ENCODE measurements at regions not wholly inside any gene's neighbourhood (a gene's known extent, or its start where the extent isn't known, plus 50 kb on each side); places are given as distances from the start of the nearest gene placed in this dataset.
"Not testable (repeated sequence)": the region's sequence is repeated elsewhere in the genome, so short reads cannot be mapped to it uniquely, and the experiment has no call there.

GRCh38 chr15:44849701-44850403 lies 106.6 kb upstream of the TERB2 start:
- DNase-seq (ENCODE audit: extremely low read depth in 1 of 4, low spot score in 3 of 4); H3K9ac ChIP-seq (ENCODE audit: insufficient read depth in 1 of 2, low read depth in 2 of 2, low read length in 2 of 2); H3K27me3 ChIP-seq (ENCODE audit: control insufficient read depth in 2 of 2, insufficient read depth in 2 of 2, low read length in 2 of 2); H3K79me2 ChIP-seq (ENCODE audit: control insufficient read depth, insufficient read depth, low read length); H3K27ac ChIP-seq (ENCODE audit: extremely low read depth, low read depth, low read length); POLR2A ChIA-PET; H3K36me3 ChIP-seq (ENCODE audit: control insufficient read depth, insufficient read depth, low read length); H3K4me2 ChIP-seq (ENCODE audit: insufficient read depth, low read length); H3K9me1 ChIP-seq (ENCODE audit: control insufficient read depth, insufficient read depth, low read length); H2AFZ ChIP-seq (ENCODE audit: low read depth, low read length); ATAC-seq; H3K9me3 ChIP-seq (replicated peaks; ENCODE audit: control insufficient read depth, insufficient read depth, low read depth, low read length); H4K20me1 ChIP-seq (replicated peaks; ENCODE audit: control insufficient read depth, insufficient read depth, low read length); BruUV-seq (replicated peaks); CTCF ChIA-PET (ENCODE audit: low intra/inter-chr PET ratio); H3K4me1 ChIP-seq (replicated peaks in 1 of 2; ENCODE audit: control insufficient read depth in 2 of 2, insufficient read depth in 2 of 2, low read length in 2 of 2); FAIRE-seq; H3K4me3 ChIP-seq: not testable (repeated sequence)
- intact Hi-C loops (cut with micrococcal nuclease): loop anchor here (5.0 to 10.0 kb wide), 3 partner anchors 55 to 268 kb away; partner anchors contain the start of genes B2M and PATL2
- in situ Hi-C loops (cut with MboI): loop anchor here (5.0 to 10.0 kb wide), 2 partner anchors 72 to 195 kb away; no protein-coding TSS in a partner anchor
- 33% methylated on average over 6 of the region's 6 CpGs for WGBS (ENCODE audit: insufficient coverage, low coverage, missing lambda C conversion rate)

GRCh38 chr15:44853304-44853950 lies 103.1 kb upstream of the TERB2 start:
- H2AFZ ChIP-seq (ENCODE audit: low read depth, low read length): peak overlapping the region; percentile 96
- ATAC-seq: peak; percentile 93
- H3K4me3 ChIP-seq; H3K27ac ChIP-seq (ENCODE audit: extremely low read depth, low read depth, low read length); H3K27me3 ChIP-seq (ENCODE audit: control insufficient read depth in 2 of 2, insufficient read depth in 2 of 2, low read length in 2 of 2); BruUV-seq (replicated peaks); H3K9me3 ChIP-seq (replicated peaks; ENCODE audit: control insufficient read depth, insufficient read depth, low read depth, low read length); H3K4me1 ChIP-seq (replicated peaks in 1 of 2; ENCODE audit: control insufficient read depth in 2 of 2, insufficient read depth in 2 of 2, low read length in 2 of 2); H4K20me1 ChIP-seq (replicated peaks; ENCODE audit: control insufficient read depth, insufficient read depth, low read length); H3K9ac ChIP-seq (ENCODE audit: insufficient read depth in 1 of 2, low read depth in 2 of 2, low read length in 2 of 2); H3K9me1 ChIP-seq (ENCODE audit: control insufficient read depth, insufficient read depth, low read length); H3K36me3 ChIP-seq (ENCODE audit: control insufficient read depth, insufficient read depth, low read length); H3K79me2 ChIP-seq (ENCODE audit: control insufficient read depth, insufficient read depth, low read length); TF ChIP-seq MYBL2 (CRISPR knock-in tag; IDR thresholded peaks at IDR 0.05; ENCODE audit: borderline replicate concordance): not testable (repeated sequence)
- intact Hi-C loops (cut with micrococcal nuclease) (loop anchor here (2.0 to 5.0 kb wide), 2 partner anchors 69 to 271 kb away; no protein-coding TSS in a partner anchor), in situ Hi-C loops (cut with MboI) (loop anchor here (5.0 kb wide), 1 partner anchor 69 kb away; no protein-coding TSS in a partner anchor)
- peak; percentile 93 for FAIRE-seq
- CTCF ChIA-PET (ENCODE audit: low intra/inter-chr PET ratio): interaction anchor here (0.5 to 0.6 kb wide), 2 partner anchors 15 to 69 kb away, joined by 3 read pairs; no protein-coding TSS in a partner anchor
- DNase-seq (ENCODE audit: extremely low read depth in 1 of 4, low spot score in 3 of 4): peak; percentile 54 to 83 (median 61)
- WGBS (ENCODE audit: insufficient coverage, low coverage, missing lambda C conversion rate): 18% methylated on average over 4 of the region's 4 CpGs
- POLR2A ChIA-PET: interaction anchor here (0.7 kb wide), 1 partner anchor 190 kb away, joined by 3 read pairs; the partner anchor contains the start of gene SPG11
- peak overlapping the region; percentile 41; the same call in 1 of the 2 replicates for H3K4me2 ChIP-seq (ENCODE audit: insufficient read depth, low read length)
- TF ChIP-seq MYBL2 (IDR thresholded peaks at IDR 0.05; ENCODE audit: low read depth) (peak; percentile 82), XRCC5 (IDR thresholded peaks at IDR 0.05; ENCODE audit: low read depth, low read length) (0 out of 2 replicates have a peak, but pooled peaks have one; percentile 39), DEAF1 (CRISPR knock-in tag; IDR thresholded peaks at IDR 0.05) (peak; percentile 86), SP1 (CRISPR knock-in tag; IDR thresholded peaks at IDR 0.05) (peak; percentile 48; the same call in 1 of the 2 replicates), TCF3 (CRISPR knock-in tag; IDR thresholded peaks at IDR 0.05) (peak; percentile 8; the same call in 1 of the 2 replicates)

Data from K562 (cell line).